GM19463 (cell line): ENCODE measurements at regions not wholly inside any gene's neighbourhood (a gene's known extent, or its start where the extent isn't known, plus 50 kb on each side); places are given as distances from the start of the nearest gene placed in this dataset.

Source experiments
- ATAC-seq: cut with Tn5 transposase; IDR thresholded peaks from one replicate; pipeline ENCODE4 v1.9.1; 2021; ENCODE audit warnings: mild to moderate bottlenecking, moderate library complexity; ENCODE audit not compliant: unreplicated experiment

GRCh38 chr13:108435393-108436149, 166.1 kb downstream of the TNFSF13B start:
- ATAC-seq: no peak

DNA sequence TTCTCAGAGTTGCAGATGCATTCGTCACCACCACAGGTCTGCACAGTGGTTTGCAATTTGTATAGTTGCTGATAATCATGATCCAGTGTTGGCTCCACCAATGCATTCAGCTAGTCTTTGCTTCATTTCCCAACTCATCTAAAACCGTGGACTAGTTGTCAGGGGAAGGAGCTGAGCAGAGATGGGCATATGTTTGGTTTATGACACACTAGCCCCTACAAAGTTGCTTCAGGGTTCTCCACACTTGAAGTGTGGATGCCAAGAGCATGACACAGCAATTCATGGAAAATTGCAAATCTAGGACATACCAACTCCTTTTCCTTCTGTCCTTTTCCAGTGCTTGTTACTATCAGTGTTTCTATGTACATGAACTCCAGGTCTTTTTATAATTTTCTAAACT, 168.0 kb downstream of the TNFSF13B start:
- no peak for ATAC-seq

- no peak for ATAC-seq
Observed at GRCh38 chr13:108439556-108439955, 170.0 kb downstream of the TNFSF13B start.

DNA sequence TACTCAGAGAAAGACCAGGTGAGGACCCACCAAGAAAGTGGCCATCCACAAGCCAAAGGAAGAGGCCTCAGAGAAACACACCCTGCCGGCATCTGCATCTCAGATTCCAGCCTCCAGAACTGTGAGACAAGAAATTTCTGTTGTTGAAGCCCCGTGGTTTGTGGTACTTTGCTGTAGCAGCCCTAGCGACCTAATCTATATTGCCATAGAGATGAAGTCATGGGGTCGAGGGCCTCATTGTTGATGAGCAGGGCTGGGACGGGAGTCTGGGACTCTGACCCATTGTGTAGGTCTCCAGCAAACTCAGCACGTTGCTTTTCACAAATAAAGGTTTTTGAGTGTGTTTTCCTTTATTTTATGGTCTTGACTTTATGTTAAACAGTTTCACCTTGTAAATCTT, 174.9 kb downstream of the TNFSF13B start:
- ATAC-seq: no peak

DNA sequence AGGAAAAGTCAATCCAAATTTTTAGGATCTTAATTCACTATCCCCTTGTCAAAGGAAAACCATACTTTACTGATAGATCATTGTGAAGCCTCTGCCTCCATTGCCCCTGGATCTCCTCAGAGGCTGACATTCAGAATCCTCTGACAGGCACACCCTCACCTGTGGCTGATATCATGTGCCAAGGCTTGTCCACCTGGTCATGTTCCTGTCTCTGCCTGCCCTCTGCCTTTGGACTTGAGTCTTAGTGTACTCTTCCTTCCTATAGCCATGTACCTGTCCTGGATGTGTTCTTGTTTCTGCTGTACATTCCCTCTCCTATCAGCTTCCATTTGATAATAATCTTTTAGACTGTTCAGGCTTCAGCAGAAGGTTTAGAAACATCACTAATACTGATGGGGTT, 179.4 kb downstream of the TNFSF13B start:
- ATAC-seq: no peak

DNA sequence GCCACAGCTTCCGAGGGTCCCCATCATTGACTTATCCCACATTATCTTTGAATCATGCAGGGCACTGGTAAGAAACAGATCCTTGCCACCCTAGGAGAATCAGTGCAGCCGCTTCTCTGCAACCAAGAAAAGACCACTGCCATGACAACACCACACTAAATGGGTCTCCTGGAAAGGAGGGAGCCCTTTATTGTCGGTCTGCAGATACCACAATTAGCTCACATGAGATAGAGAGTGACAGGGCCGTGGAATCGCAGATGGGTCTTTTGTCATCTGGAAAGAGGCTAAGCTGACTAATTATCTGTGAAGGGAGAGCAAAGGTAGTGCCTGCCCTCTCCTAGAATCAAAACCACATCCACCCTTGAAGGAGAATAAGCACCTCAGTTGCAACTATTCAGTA, 178.3 kb upstream of the MYO16 start:
- ATAC-seq: no peak

DNA sequence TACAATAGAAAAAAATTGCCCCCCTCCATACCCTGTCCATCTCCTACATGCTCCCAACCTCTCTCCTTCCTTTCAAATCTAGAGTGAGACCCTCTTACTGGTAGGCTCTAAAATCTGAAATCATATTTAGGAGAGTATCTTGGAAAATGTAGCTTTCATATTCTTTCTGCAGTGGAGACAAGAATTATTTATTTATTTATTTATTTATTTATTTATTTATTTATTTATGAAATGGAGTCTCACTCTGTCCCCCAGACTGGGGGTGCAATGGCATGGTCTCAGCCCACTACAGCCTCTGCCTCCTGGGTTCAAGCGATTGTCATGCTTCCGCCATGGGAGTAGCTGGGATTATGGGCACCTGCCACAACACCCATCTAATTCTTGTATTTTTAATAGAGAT, 174.1 kb upstream of the MYO16 start:
- ATAC-seq: no peak

- ATAC-seq: no peak
Observed at GRCh38 chr13:108460043-108460442, 169.4 kb upstream of the MYO16 start.

DNA sequence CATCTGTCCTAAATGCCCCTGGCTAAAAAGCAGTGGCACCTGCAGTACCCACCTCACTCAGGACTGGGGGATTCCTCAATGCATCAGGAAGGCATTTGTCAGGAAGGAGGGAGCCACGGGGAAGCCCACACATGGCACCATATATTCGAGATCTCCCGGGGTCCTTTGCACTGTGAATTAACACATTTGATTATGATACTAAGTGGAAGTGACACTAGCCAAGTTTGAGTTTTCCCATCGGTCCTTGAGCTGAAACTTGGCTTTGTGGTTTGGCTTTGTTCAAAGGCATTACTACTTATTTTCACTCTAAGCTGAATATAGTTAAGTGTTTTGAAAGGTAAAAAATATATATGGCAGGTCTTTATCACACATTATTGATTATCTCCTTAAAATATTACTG, 168.7 kb upstream of the MYO16 start:
- no peak for ATAC-seq

- peak; percentile 70 for ATAC-seq
Observed at GRCh38 chr13:108463340-108463739, 166.1 kb upstream of the MYO16 start.

- ATAC-seq: no peak
Observed at GRCh38 chr13:108470921-108471320, 158.5 kb upstream of the MYO16 start.

GRCh38 chr13:108475181-108475580, 154.2 kb upstream of the MYO16 start:
- no peak for ATAC-seq

- no peak for ATAC-seq
Observed at GRCh38 chr13:108477376-108477775, 152.0 kb upstream of the MYO16 start.

- no peak for ATAC-seq
Observed at GRCh38 chr13:108478179-108478578, 151.2 kb upstream of the MYO16 start.

DNA sequence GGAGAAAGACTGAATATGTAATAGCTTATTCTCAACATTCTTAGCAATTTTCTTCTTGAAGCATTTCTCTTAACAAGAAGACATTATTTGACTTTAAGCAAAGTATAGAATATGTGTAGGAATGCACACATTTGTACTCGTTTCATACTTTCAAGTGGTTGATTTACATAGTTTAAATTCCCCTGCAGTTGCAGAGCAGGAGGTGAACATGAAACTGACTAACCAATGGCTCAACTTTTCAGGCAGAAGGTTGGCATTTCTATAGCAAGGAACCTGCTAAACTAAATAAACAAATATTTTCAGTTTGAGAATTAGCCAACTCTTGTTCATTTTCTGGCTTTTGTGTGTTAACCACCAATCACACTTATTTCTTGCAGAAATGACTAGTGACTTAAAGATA, 145.4 kb upstream of the MYO16 start:
- no peak for ATAC-seq

DNA sequence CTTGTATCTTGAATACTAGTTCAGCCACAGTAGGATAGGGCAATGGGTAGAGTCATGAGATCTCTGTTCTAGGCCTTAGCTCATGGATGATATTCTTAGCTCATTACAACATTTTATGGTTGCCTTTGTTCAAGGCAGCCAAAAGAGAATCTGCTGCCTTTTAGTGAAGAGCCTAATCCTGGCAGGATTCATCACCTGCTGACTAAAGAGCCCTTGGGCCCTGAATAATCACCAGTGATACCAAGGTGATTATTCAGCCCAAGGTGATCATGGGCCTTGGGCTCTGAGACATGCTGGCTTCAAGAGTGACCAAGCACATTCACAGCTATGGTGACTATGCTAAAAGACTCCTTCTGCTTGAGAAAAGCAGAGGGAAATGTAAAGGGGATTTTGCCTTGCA, 143.3 kb upstream of the MYO16 start:
- ATAC-seq: no peak

GRCh38 chr13:108494991-108495645, 134.3 kb upstream of the MYO16 start:
- no peak for ATAC-seq

DNA sequence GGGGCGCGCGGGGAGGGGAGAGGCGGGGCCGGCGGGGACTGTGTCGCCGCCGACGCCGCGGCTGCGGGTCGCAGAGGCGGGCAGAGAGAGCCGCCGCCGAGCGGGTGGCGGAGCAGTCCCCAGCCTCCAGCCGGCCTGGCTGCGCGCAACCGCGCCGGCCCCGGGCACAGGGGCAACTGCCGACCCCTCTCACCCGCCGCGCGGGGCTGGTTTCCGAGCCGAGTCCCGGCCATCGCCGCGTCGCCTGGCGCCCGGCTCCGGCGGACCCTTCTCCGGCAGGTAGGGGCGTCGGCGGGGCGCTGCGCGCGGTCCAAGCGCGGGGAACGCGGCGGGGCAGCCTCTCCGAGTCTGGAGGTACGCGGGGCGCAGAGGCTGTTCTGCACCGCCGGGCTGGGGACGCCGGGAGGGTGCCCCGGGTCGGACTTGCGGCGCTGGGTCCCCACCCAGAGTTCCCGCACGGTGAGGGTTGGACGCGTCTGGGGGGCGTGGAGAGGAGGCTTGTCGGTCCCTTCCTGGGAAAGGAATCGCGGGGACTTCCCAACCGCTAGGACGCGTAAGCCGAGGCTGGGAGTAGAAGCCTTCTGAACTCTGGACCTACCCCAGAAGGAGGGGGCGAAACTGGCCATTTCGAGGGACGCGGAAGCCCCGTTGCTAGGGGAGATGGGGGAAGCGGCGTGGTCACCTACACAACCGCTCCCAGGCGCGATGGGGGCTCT, 133.6 kb upstream of the MYO16 start:
- ATAC-seq: no peak

GRCh38 chr13:108496362-108497210, 132.8 kb upstream of the MYO16 start:
- ATAC-seq: no peak

- ATAC-seq: no peak
Observed at GRCh38 chr13:108500711-108501110, 128.7 kb upstream of the MYO16 start.

DNA sequence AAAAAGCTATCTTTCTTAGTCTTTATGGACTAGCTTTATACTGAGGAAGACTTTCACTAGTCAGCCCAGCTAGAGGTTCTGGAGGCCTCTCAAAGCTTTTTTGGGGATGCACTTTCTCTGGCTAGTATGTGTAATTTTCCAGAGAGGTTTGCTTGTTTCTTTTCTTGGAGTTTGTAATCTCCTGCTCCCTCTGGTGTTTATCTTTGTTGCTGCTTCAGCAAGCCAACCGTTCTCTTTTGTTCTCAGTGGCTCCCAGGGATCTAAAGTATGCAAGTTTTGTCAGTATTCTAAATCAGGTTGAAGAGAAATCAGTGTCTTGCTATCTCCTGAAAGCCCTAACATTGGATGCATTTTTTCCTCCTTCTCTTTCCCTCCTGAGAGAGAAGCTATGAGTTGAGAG, 121.1 kb upstream of the MYO16 start:
- no peak for ATAC-seq
